ENCODE measurements at regions not wholly inside any gene's neighbourhood (a gene's known extent, or its start where the extent isn't known, plus 50 kb on each side); places are given as distances from the start of the nearest gene placed in this dataset.
A peak's percentile ranks its signal among the peaks of the same experiment; 100 is the strongest.
"Not testable (repeated sequence)": the region's sequence is repeated elsewhere in the genome, so short reads cannot be mapped to it uniquely, and the experiment has no call there.

- Histone ChIP-seq H3K4me3 (no peak overlapping the region), H3K27ac (no peak overlapping the region), H3K4me1 (no peaks in the 10 kb centered on the region), H3K9me3 (peaks cover 17% of the 10 kb centered on the region; the same call in 2 of the 3 replicates), H3K4me2 (no peak overlapping the region)
- FAIRE-seq (no peak), ATAC-seq (no peak), DNase-seq (ENCODE audit: low read depth in 1 of 2, low spot score in 1 of 2) (no peak)
- WGBS (ENCODE audit: missing lambda C conversion rate), result 15% methylated on average over 2 of the region's 2 CpGs
- TF ChIP-seq MAFK (IDR thresholded peaks at IDR 0.05; ENCODE audit: partially characterized antibody) (peak; percentile 54), ESRRA (IDR thresholded peaks at IDR 0.05; ENCODE audit: borderline replicate concordance, low read length) (no peak), HDAC2 (IDR thresholded peaks at IDR 0.05) (no peak), CEBPB (IDR thresholded peaks at IDR 0.05) (no peak)
- TF ChIP-seq, protein P1, sequence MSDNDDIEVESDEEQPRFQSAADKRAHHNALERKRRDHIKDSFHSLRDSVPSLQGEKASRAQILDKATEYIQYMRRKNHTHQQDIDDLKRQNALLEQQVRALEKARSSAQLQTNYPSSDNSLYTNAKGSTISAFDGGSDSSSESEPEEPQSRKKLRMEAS (IDR thresholded peaks at IDR 0.05), result no peak
- ChIA-PET CTCF (no interaction called here), POLR2A (no interaction called here)
Measured at GRCh38 chr11:54927704-54928103, 221.1 kb downstream of the OR4A5 start.

GRCh38 chr11:54930930-54931329 lies 224.3 kb downstream of the OR4A5 start:
- CTCF ChIA-PET, result interaction anchor here (1.0 kb wide), 1 partner anchor 27 kb away, joined by 3 read pairs; no protein-coding TSS in a partner anchor
- Histone ChIP-seq H3K27ac (no peak overlapping the region), H3K4me1 (no peaks in the 10 kb centered on the region), H3K4me3 (no peak overlapping the region), H3K9me3 (peaks cover 26% of the 10 kb centered on the region; the same call in 2 of the 3 replicates), H3K4me2 (no peak overlapping the region)
- POLR2A ChIA-PET, result no interaction called here
- WGBS (ENCODE audit: missing lambda C conversion rate), result 4% methylated on average over 2 of the region's 2 CpGs
- TF ChIP-seq HDAC2 (IDR thresholded peaks at IDR 0.05) (no peak), EHF (CRISPR knock-in tag; IDR thresholded peaks at IDR 0.05) (no peak), CBX2 (IDR thresholded peaks at IDR 0.05; ENCODE audit: borderline replicate concordance, low read depth) (no peak), MAZ (IDR thresholded peaks at IDR 0.05; ENCODE audit: borderline replicate concordance, low read depth, low read length) (no peak), HOXA7 (CRISPR knock-in tag; IDR thresholded peaks at IDR 0.05) (no peak), ZFP36 (IDR thresholded peaks at IDR 0.05; ENCODE audit: borderline replicate concordance, partially characterized antibody) (no peak), CBX8 (IDR thresholded peaks at IDR 0.05) (no peak), MAFK (IDR thresholded peaks at IDR 0.05; ENCODE audit: partially characterized antibody) (no peak), RNF2 (IDR thresholded peaks at IDR 0.05; ENCODE audit: borderline replicate concordance, low read depth) (no peak), ZSCAN20 (CRISPR knock-in tag; IDR thresholded peaks at IDR 0.05) (no peak), HOXB5 (CRISPR knock-in tag; IDR thresholded peaks at IDR 0.05) (no peak), KDM1A (IDR thresholded peaks at IDR 0.05; ENCODE audit: low read depth) (no peak), EHMT2 (IDR thresholded peaks at IDR 0.05; ENCODE audit: low read depth) (no peak), FOXS1 (CRISPR knock-in tag; IDR thresholded peaks at IDR 0.05) (no peak), EP300 (IDR thresholded peaks at IDR 0.05) (no peak), CEBPB (IDR thresholded peaks at IDR 0.05) (no peak)
- TF ChIP-seq, protein P1 (IDR thresholded peaks at IDR 0.05), result no peak
- ATAC-seq (no peak), DNase-seq (ENCODE audit: low read depth in 1 of 2, low spot score in 1 of 2) (no peak), FAIRE-seq (no peak)

- ChIA-PET POLR2A (no interaction called here), CTCF (no interaction called here)
- DNase-seq (ENCODE audit: low read depth in 1 of 2, low spot score in 1 of 2) (no peak), FAIRE-seq (no peak), ATAC-seq (no peak)
- Histone ChIP-seq H3K4me3 (no peak overlapping the region), H3K9me3 (peaks cover 21% of the 10 kb centered on the region; the same call in 2 of the 3 replicates), H3K27ac (no peak overlapping the region), H3K4me1 (no peaks in the 10 kb centered on the region), H3K4me2 (no peak overlapping the region)
- no peak for TF ChIP-seq JUN (IDR thresholded peaks at IDR 0.05)
- TF ChIP-seq MAFK (IDR thresholded peaks at IDR 0.05; ENCODE audit: partially characterized antibody), result peak; percentile 48
Measured at GRCh38 chr11:54944211-54944610, 237.6 kb downstream of the OR4A5 start.

- Histone ChIP-seq H3K4me1 (no peaks in the 10 kb centered on the region), H3K4me2 (no peak overlapping the region), H3K27ac (no peak overlapping the region), H3K4me3 (no peak overlapping the region), H3K9me3 (peaks cover 10% of the 10 kb centered on the region; the same call in 1 of the 3 replicates)
- WGBS (ENCODE audit: missing lambda C conversion rate), result 4% methylated on average over 1 of the region's 1 CpG
- peak; percentile 96 for TF ChIP-seq MAFK (IDR thresholded peaks at IDR 0.05; ENCODE audit: partially characterized antibody)
- no peak for TF ChIP-seq HOXA7 (CRISPR knock-in tag; IDR thresholded peaks at IDR 0.05)
- ChIA-PET CTCF (interaction anchor here (0.9 kb wide), 1 partner anchor 166 kb away, joined by 3 read pairs; no protein-coding TSS in a partner anchor), POLR2A (no interaction called here)
- ATAC-seq (no peak), FAIRE-seq (no peak), DNase-seq (ENCODE audit: low read depth in 1 of 2, low spot score in 1 of 2) (no peak)
Measured at GRCh38 chr11:54946424-54946823, 239.8 kb downstream of the OR4A5 start.

- FAIRE-seq; H3K4me1 ChIP-seq; H3K4me3 ChIP-seq; H3K4me2 ChIP-seq; DNase-seq (ENCODE audit: low read depth in 1 of 2, low spot score in 1 of 2); POLR2A ChIA-PET; H3K27ac ChIP-seq; ATAC-seq: not testable (repeated sequence)
- WGBS (ENCODE audit: missing lambda C conversion rate), result 36% methylated on average over 8 of the region's 13 CpGs
- H3K9me3 ChIP-seq, result peaks cover 10% of the 10 kb centered on the region; the same call in 1 of the 3 replicates
- CTCF ChIA-PET, result interaction anchor here (0.9 kb wide), 1 partner anchor 166 kb away, joined by 3 read pairs; no protein-coding TSS in a partner anchor
Measured at GRCh38 chr11:54947175-54947574, 240.5 kb downstream of the OR4A5 start.

Data from A549 (cell line).